Trophoblast cell (in vitro differentiated cells and primary cell): ENCODE measurements at regions not wholly inside any gene's neighbourhood (a gene's known extent, or its start where the extent isn't known, plus 50 kb on each side); places are given as distances from the start of the nearest gene placed in this dataset.
A peak's percentile ranks its signal among the peaks of the same experiment; 100 is the strongest.

Source experiments
- DNase-seq, 2 donors: peaks; one replicate each; pipeline ENCODE4 v3.0.0-alpha.2; 2016
- H2AFZ ChIP-seq: 2 replicates; pipeline ENCODE4 v1.6.1; 2013; ENCODE audit warnings: low read length, moderate library complexity, mild to moderate bottlenecking; ENCODE audit not compliant: insufficient read depth, poor library complexity
- H2AK5ac ChIP-seq: 2 replicates; pipeline ENCODE4 v1.6.1; 2013; ENCODE audit warnings: mild to moderate bottlenecking, low read length
- H2BK120ac ChIP-seq: 2 replicates; pipeline ENCODE4 v1.6.1; 2013; ENCODE audit warnings: low read length, mild to moderate bottlenecking, moderate library complexity; ENCODE audit not compliant: insufficient read depth, poor library complexity
- H2BK12ac ChIP-seq: 2 replicates; pipeline ENCODE4 v1.6.1; 2013; ENCODE audit warnings: mild to moderate bottlenecking, low read length, moderate library complexity
- H2BK5ac ChIP-seq: 2 replicates; pipeline ENCODE4 v1.6.1; 2013; ENCODE audit warnings: low read length, low read depth, moderate library complexity, mild to moderate bottlenecking; ENCODE audit not compliant: poor library complexity
- H3K14ac ChIP-seq: 2 replicates; pipeline ENCODE4 v1.6.1; 2013; ENCODE audit warnings: mild to moderate bottlenecking, low read length
- H3K18ac ChIP-seq: 2 replicates; pipeline ENCODE4 v1.6.1; 2013; ENCODE audit warnings: mild to moderate bottlenecking, low read length
- H3K23ac ChIP-seq: 2 replicates; pipeline ENCODE4 v1.6.1; 2013; ENCODE audit warnings: low read length
- H3K27ac ChIP-seq: 2 replicates; pipeline ENCODE4 v1.5.1; 2013; ENCODE audit warnings: low read depth, mild to moderate bottlenecking, inconsistent platforms, low read length, moderate library complexity
- H3K27me3 ChIP-seq: 2 replicates; pipeline ENCODE4 v1.6.1; 2013; ENCODE audit warnings: inconsistent platforms, mild to moderate bottlenecking, low read length, moderate library complexity; ENCODE audit not compliant: insufficient read depth
- H3K36me3 ChIP-seq, 2 experiments: 1 replicate in 1 of 2; 2 replicates in 1 of 2; pipeline ENCODE4 v1.6.1; 2013; ENCODE audit warnings: low read length in 2 of 2, mild to moderate bottlenecking in 2 of 2, moderate library complexity in 1 of 2; ENCODE audit not compliant: insufficient read depth in 2 of 2, control insufficient read depth in 1 of 2
- H3K4ac ChIP-seq: 2 replicates; pipeline ENCODE4 v1.6.1; 2013; ENCODE audit warnings: low read depth, mild to moderate bottlenecking, low read length, moderate library complexity
- H3K4me1 ChIP-seq, 2 experiments: 1 replicate in 1 of 2; 2 replicates in 1 of 2; pipeline ENCODE4 v1.6.1; 2013; ENCODE audit warnings: low read length in 2 of 2, mild to moderate bottlenecking in 2 of 2, moderate library complexity in 1 of 2; ENCODE audit not compliant: insufficient read depth in 2 of 2, control insufficient read depth in 1 of 2
- H3K4me2 ChIP-seq: 2 replicates; pipeline ENCODE4 v1.6.1; 2013; ENCODE audit warnings: inconsistent platforms, mild to moderate bottlenecking, low read length, moderate library complexity
- H3K4me3 ChIP-seq: 2 replicates; pipeline ENCODE4 v1.5.1; 2013; ENCODE audit warnings: mild to moderate bottlenecking, low read depth, low read length, inconsistent platforms
- H3K79me1 ChIP-seq: one replicate; pipeline ENCODE4 v1.6.1; 2013; ENCODE audit warnings: low read length
- H3K79me2 ChIP-seq: 2 replicates; pipeline ENCODE4 v1.6.1; 2013; ENCODE audit warnings: low read length, mild to moderate bottlenecking; ENCODE audit not compliant: control insufficient read depth, insufficient read depth, poor library complexity
- H3K9ac ChIP-seq: 2 replicates; pipeline ENCODE4 v1.6.1; 2013; ENCODE audit warnings: mild to moderate bottlenecking, low read length
- H3K9me3 ChIP-seq: 2 replicates; pipeline ENCODE4 v1.6.1; 2013; ENCODE audit warnings: low read depth, mild to moderate bottlenecking, control low read depth, inconsistent platforms, low read length; ENCODE audit not compliant: insufficient read depth
- H4K12ac ChIP-seq: 2 replicates; pipeline ENCODE4 v1.6.1; 2013; ENCODE audit warnings: low read depth, mild to moderate bottlenecking, low read length, moderate library complexity
- H4K8ac ChIP-seq: 2 replicates; pipeline ENCODE4 v1.6.1; 2013; ENCODE audit warnings: low read depth, mild to moderate bottlenecking, low read length, moderate library complexity
- H4K91ac ChIP-seq: one replicate; pipeline ENCODE4 v1.6.1; 2013; ENCODE audit warnings: low read depth, mild to moderate bottlenecking, low read length, moderate library complexity
- WGBS: extraction: QIAGEN DNeasy Blood & Tissue Kit; methylation state at CpG from one replicate; pipeline ENCODE4 v1.1.7; 2013; ENCODE audit warnings: missing lambda C conversion rate; ENCODE audit not compliant: insufficient read length, insufficient coverage; ENCODE audit errors: extremely low coverage; 5-methylcytosine and 5-hydroxymethylcytosine counted together

DNA sequence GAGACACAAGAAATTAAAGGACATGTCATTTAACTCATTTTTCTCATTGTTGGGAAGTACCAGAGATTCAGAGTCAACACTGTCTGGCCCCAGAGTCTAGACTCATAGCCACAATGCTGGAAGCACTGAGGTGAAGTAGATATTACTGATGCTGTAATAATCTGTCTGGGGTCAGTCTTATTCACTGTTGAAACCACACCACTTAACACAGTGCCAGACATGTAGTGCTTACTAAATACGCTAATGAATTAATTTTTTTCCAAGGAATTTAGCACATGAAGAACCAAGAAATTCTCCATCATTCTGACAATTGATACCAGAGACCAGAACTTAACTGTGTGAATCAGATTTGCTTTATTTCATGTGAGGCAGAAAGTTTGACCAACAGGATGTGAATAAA, 150.8 kb upstream of the STAC start:
- Histone ChIP-seq H3K4me3 (no peak overlapping the region), H4K12ac (no peak overlapping the region), H3K4me2 (no peak overlapping the region), H4K8ac (no peak overlapping the region), H3K14ac (no peak overlapping the region), H2AFZ (no peak overlapping the region), H2BK12ac (no peak overlapping the region), H3K4me1 (no peaks in the 10 kb centered on the region), H3K27me3 (no peaks in the 10 kb centered on the region), H2AK5ac (no peak overlapping the region), H4K91ac (no peak overlapping the region), H3K79me2 (no peaks in the 10 kb centered on the region), H3K36me3 (no peaks in the 10 kb centered on the region), H3K4ac (no peak overlapping the region), H3K18ac (no peak overlapping the region), H3K23ac (no peak overlapping the region), H3K9me3 (no peaks in the 10 kb centered on the region), H3K9ac (no peak overlapping the region), H3K27ac (no peak overlapping the region), H3K79me1 (no peaks in the 10 kb centered on the region), H2BK120ac (no peak overlapping the region), H2BK5ac (no peak overlapping the region)
- no peak for DNase-seq
- no CpG with 5 or more reads among the region's 1 CpG for WGBS

GRCh38 chr3:36232797-36233489, 147.4 kb upstream of the STAC start:
- Histone ChIP-seq H2BK120ac (no peak overlapping the region), H3K4me3 (no peak overlapping the region), H3K4ac (no peak overlapping the region), H3K27me3 (no peaks in the 10 kb centered on the region), H2BK12ac (no peak overlapping the region), H3K4me2 (no peak overlapping the region), H3K36me3 (no peaks in the 10 kb centered on the region), H3K79me1 (no peaks in the 10 kb centered on the region), H3K18ac (no peak overlapping the region), H3K23ac (no peak overlapping the region), H4K8ac (no peak overlapping the region), H3K79me2 (no peaks in the 10 kb centered on the region), H3K9ac (no peak overlapping the region), H2BK5ac (no peak overlapping the region), H4K12ac (no peak overlapping the region), H3K9me3 (no peaks in the 10 kb centered on the region), H2AFZ (no peak overlapping the region), H3K4me1 (no peaks in the 10 kb centered on the region), H3K14ac (no peak overlapping the region), H4K91ac (no peak overlapping the region), H3K27ac (no peak overlapping the region), H2AK5ac (no peak overlapping the region)
- DNase-seq = no peak

- no CpG with 5 or more reads among the region's 1 CpG for WGBS
- H3K18ac ChIP-seq = no peak overlapping the region
- no peak overlapping the region for H2BK12ac ChIP-seq
Measured at GRCh38 chr3:36244728-36245127, 135.6 kb upstream of the STAC start.

GRCh38 chr3:36248374-36248773, 131.9 kb upstream of the STAC start:
- Histone ChIP-seq H3K4me2 (no peak overlapping the region), H2BK5ac (no peak overlapping the region), H3K36me3 (no peaks in the 10 kb centered on the region), H3K4ac (no peak overlapping the region), H4K91ac (no peak overlapping the region), H3K14ac (no peak overlapping the region), H4K8ac (no peak overlapping the region), H4K12ac (no peak overlapping the region), H3K27me3 (no peaks in the 10 kb centered on the region), H3K4me3 (no peak overlapping the region), H3K4me1 (peaks cover 0 to 1% of the 10 kb centered on the region in 2 experiments), H3K18ac (no peak overlapping the region), H2BK12ac (no peak overlapping the region), H2BK120ac (no peak overlapping the region), H3K27ac (no peak overlapping the region), H3K79me2 (no peaks in the 10 kb centered on the region), H3K9me3 (no peaks in the 10 kb centered on the region), H3K23ac (no peak overlapping the region), H3K9ac (no peak overlapping the region), H2AFZ (no peak overlapping the region), H2AK5ac (no peak overlapping the region), H3K79me1 (no peaks in the 10 kb centered on the region)
- no peak for DNase-seq
- no CpG with 5 or more reads among the region's 3 CpGs for WGBS

More at GRCh38 chr3:36244728-36245127, 135.6 kb upstream of the STAC start:
- no peak overlapping the region for H3K4me3 ChIP-seq
- no peak overlapping the region for H4K91ac ChIP-seq
- DNase-seq = peak in 1 of 2 donors; percentile 45
- H3K4ac ChIP-seq = no peak overlapping the region
- no peak overlapping the region for H2AK5ac ChIP-seq
- no peak overlapping the region for H3K9ac ChIP-seq
- H3K23ac ChIP-seq = no peak overlapping the region
- H3K4me2 ChIP-seq = no peak overlapping the region
- no peaks in the 10 kb centered on the region for H3K9me3 ChIP-seq
- H2BK5ac ChIP-seq = no peak overlapping the region
- no peak overlapping the region for H3K14ac ChIP-seq
- no peak overlapping the region for H2BK120ac ChIP-seq
- H3K4me1 ChIP-seq = no peaks in the 10 kb centered on the region
- no peaks in the 10 kb centered on the region for H3K36me3 ChIP-seq
- no peak overlapping the region for H4K12ac ChIP-seq
- H3K27me3 ChIP-seq = no peaks in the 10 kb centered on the region
- no peaks in the 10 kb centered on the region for H3K79me1 ChIP-seq
- no peak overlapping the region for H4K8ac ChIP-seq
- H3K27ac ChIP-seq = no peak overlapping the region
- H2AFZ ChIP-seq = no peak overlapping the region
- no peaks in the 10 kb centered on the region for H3K79me2 ChIP-seq
